ENCODE measurements at regions not wholly inside any gene's neighbourhood (a gene's known extent, or its start where the extent isn't known, plus 50 kb on each side); places are given as distances from the start of the nearest gene placed in this dataset.

DNA sequence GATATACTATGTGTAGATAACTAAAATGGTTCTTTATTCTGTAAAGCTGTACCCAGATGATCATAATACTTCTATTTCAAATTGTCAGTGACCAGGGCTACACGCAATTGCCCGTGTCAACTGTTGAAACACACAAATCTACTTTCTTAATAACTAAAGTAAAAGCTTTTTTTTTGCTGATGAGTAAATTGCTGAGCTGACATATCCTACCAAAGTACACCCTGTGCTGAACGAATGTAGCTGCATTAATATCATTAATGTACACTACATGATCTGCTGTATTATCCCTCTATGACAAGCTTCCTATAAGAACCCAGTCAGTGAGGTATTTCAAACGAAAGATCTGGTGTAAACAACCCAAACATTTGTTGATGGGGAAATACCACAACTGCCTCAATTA is 827.2 kb upstream of the ATXN8OS start:
- 60 to 70% (median 67%) methylated on average over 4 of the region's 4 CpGs for WGBS, 4 donors
- intact Hi-C loops (cut with DNase I): no loop called here
- TF ChIP-seq, protein P1, sequence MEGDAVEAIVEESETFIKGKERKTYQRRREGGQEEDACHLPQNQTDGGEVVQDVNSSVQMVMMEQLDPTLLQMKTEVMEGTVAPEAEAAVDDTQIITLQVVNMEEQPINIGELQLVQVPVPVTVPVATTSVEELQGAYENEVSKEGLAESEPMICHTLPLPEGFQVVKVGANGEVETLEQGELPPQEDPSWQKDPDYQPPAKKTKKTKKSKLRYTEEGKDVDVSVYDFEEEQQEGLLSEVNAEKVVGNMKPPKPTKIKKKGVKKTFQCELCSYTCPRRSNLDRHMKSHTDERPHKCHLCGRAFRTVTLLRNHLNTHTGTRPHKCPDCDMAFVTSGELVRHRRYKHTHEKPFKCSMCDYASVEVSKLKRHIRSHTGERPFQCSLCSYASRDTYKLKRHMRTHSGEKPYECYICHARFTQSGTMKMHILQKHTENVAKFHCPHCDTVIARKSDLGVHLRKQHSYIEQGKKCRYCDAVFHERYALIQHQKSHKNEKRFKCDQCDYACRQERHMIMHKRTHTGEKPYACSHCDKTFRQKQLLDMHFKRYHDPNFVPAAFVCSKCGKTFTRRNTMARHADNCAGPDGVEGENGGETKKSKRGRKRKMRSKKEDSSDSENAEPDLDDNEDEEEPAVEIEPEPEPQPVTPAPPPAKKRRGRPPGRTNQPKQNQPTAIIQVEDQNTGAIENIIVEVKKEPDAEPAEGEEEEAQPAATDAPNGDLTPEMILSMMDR (IDR thresholded peaks at IDR 0.05): no peak
- no peak for TF ChIP-seq POLR2A (IDR thresholded peaks at IDR 0.05)
- DNase-seq (no peak), ATAC-seq (no peak)
- Histone ChIP-seq H3K9me3 (peaks cover 0 to 9% (median 0%) of the 10 kb centered on the region in 12 donors), H3K4me1 (no peaks in the 10 kb centered on the region), H3K27me3 (no peaks in the 10 kb centered on the region), H3K36me3 (no peaks in the 10 kb centered on the region), H3K4me3 (no peak overlapping the region), H3K27ac (no peak overlapping the region)

DNA sequence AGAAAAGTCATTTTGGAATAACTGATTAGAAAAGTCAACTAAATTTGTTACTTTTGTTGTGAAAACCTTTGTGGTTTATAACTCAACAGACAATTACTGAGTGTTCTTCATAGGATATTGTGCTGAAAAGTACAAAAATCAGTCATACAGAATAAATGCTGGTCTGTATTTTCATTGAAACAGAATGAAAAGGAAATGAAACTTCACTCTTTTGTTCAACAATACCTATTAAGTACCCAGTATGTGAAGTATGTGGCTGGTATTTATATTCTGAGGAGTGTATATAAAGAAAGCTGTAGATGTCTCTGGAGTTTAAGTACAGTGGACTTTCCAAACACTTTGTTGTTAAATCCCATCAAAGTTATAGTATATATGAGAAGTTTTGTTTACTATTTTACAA is 828.4 kb upstream of the ATXN8OS start:
- DNase-seq (no peak), ATAC-seq (no peak)
- intact Hi-C loops (cut with DNase I): no loop called here
- H3K4me3 ChIP-seq: no peak overlapping the region
- H3K9me3 ChIP-seq: peaks cover 0 to 4% (median 0%) of the 10 kb centered on the region in 12 donors
- no peaks in the 10 kb centered on the region for H3K27me3 ChIP-seq
- no peaks in the 10 kb centered on the region for H3K4me1 ChIP-seq
- TF ChIP-seq, protein P1 (IDR thresholded peaks at IDR 0.05): no peak
- no peak for TF ChIP-seq POLR2A (IDR thresholded peaks at IDR 0.05)
- no peak overlapping the region for H3K27ac ChIP-seq
- H3K36me3 ChIP-seq: no peaks in the 10 kb centered on the region

DNA sequence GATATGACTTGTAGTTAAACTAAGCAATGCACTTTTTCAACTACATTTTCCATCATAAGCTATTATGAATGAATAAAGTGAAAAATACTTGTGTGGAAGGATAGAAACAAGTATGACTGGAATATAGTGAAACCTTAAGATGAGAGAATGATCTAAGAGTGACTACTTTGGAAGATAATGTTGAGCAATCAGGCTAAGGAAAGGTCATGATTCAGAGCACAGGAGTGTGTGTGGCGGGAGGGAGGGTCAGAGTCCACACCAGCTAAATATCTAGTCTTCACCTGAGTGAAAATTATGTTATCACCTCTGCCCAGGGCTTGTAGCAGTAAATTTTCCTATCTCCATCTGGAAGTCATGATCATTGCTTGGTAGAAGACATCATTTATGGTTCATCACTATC is 833.4 kb upstream of the ATXN8OS start:
- Histone ChIP-seq H3K9me3 (peaks cover 0 to 4% (median 0%) of the 10 kb centered on the region in 12 donors), H3K4me1 (no peaks in the 10 kb centered on the region), H3K27ac (no peak overlapping the region), H3K36me3 (no peaks in the 10 kb centered on the region), H3K4me3 (no peak overlapping the region), H3K27me3 (no peaks in the 10 kb centered on the region)
- no peak for DNase-seq
- no peak for TF ChIP-seq POLR2A (IDR thresholded peaks at IDR 0.05)
- TF ChIP-seq, protein P1 (IDR thresholded peaks at IDR 0.05): no peak
- 72 to 92% (median 88%) methylated on average over 1 of the region's 1 CpG for WGBS, 4 donors
- ATAC-seq: no peak
- intact Hi-C loops (cut with DNase I): no loop called here

DNA sequence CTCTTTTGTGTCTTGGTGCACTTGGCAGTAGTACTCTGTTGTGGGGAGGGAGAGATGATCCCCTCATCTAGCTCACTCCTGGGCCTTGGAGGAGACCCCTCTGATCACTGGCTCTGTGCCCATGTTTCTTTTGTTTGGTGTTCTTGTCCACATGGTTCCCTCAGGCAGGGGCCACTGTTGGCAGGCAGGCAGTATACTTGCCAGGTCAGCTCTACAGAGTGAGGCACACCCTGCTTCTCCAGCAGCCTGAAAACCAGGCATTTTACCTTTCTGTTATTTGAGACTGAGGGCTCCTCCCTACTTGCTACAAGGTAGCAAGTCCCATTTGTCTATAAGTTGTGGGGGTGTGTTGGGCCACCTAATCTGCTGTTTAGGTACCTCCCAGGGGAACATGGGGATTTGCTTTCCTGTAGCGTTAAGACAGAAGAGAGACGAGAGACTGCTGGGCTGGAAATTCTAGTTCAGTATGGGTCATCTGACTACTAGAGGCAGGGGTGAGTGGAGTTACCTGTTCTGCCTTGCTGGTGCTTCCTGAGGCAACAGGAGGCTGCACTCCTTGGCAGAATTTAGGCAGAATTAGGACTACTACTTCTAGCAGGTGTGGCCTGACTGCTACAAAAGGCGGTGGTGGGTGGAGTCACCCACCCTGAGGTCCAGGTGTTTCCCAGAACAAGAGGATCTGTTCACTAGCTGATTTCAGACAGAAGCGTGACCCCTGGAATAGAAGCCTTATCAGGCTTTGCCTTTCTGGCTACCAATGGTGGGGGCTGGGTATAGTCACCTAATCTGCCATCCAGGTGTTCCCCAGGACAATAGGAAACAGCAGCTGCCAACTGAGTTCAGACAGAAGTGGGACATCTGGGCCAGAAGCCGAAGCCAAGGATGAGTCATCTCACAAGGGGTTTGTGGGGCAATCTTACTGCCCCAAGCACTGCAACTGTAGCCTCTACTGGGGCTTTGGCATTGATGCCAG is 843.0 kb upstream of the ATXN8OS start:
- Histone ChIP-seq H3K27me3 (no peaks in the 10 kb centered on the region), H3K9me3 (peaks cover 0 to 26% (median 3%) of the 10 kb centered on the region in 12 donors), H3K4me3 (no peak overlapping the region), H3K4me1 (no peaks in the 10 kb centered on the region), H3K27ac (no peak overlapping the region), H3K36me3 (no peaks in the 10 kb centered on the region)
- no peak for DNase-seq
- ATAC-seq: no peak
- 74 to 84% (median 79%) methylated on average over 5 of the region's 5 CpGs for WGBS, 4 donors
- TF ChIP-seq, protein P1 (IDR thresholded peaks at IDR 0.05): no peak
- TF ChIP-seq POLR2A (IDR thresholded peaks at IDR 0.05): no peak
- intact Hi-C loops (cut with DNase I): no loop called here

Data from heart left ventricle (tissue), 16 donors.